GM13977 (cell line): ENCODE measurements at regions not wholly inside any gene's neighbourhood (a gene's known extent, or its start where the extent isn't known, plus 50 kb on each side); places are given as distances from the start of the nearest gene placed in this dataset.

Source experiments
- DNase-seq: peaks from one replicate; pipeline ENCODE4 v3.0.0; 2012; ENCODE audit warnings: low spot score
- CTCF ChIP-seq: IDR thresholded peaks from 2 replicates; pipeline ENCODE4 v1.5.1; 2012; ENCODE audit warnings: mild to moderate bottlenecking, control low read depth; ENCODE audit not compliant: insufficient read depth; ENCODE audit errors: extremely low read depth, missing control alignments
- in situ Hi-C: fragments of 300-500 bp; cut with MboI; formaldehyde crosslinking; loops from one replicate; pipeline ENCODE4 v1.12.0; 2022; ENCODE audit warnings: low sequenced_read_pairs, low pct_unique_long_range_greater_than_20kb, mixed read lengths, inconsistent platforms; ENCODE audit not compliant: unreplicated experiment

- no peak for TF ChIP-seq CTCF
- no peak for DNase-seq
- in situ Hi-C loops = no loop called here
Measured at GRCh38 chr4:3853388-3854035, 87.3 kb downstream of the ADRA2C start.

- DNase-seq = no peak
- no peak for TF ChIP-seq CTCF
- in situ Hi-C loops = no loop called here
Measured at GRCh38 chr4:3854661-3855060, 88.5 kb downstream of the ADRA2C start.

- in situ Hi-C loops = no loop called here
- TF ChIP-seq CTCF = no peak
- no peak for DNase-seq
Measured at GRCh38 chr4:3855646-3856045, 89.5 kb downstream of the ADRA2C start.

GRCh38 chr4:3856604-3857204 is 90.5 kb downstream of the ADRA2C start:
- DNase-seq = no peak
- no peak for TF ChIP-seq CTCF
- in situ Hi-C loops = no loop called here

GRCh38 chr4:3857269-3857926 is 91.2 kb downstream of the ADRA2C start:
- DNase-seq = no peak
- no peak for TF ChIP-seq CTCF
- in situ Hi-C loops = no loop called here

- in situ Hi-C loops = no loop called here
- DNase-seq = no peak
- TF ChIP-seq CTCF = no peak
Measured at GRCh38 chr4:3858046-3858730, 92.0 kb downstream of the ADRA2C start.
